ENCODE measurements at regions not wholly inside any gene's neighbourhood (a gene's known extent, or its start where the extent isn't known, plus 50 kb on each side); places are given as distances from the start of the nearest gene placed in this dataset.

DNA sequence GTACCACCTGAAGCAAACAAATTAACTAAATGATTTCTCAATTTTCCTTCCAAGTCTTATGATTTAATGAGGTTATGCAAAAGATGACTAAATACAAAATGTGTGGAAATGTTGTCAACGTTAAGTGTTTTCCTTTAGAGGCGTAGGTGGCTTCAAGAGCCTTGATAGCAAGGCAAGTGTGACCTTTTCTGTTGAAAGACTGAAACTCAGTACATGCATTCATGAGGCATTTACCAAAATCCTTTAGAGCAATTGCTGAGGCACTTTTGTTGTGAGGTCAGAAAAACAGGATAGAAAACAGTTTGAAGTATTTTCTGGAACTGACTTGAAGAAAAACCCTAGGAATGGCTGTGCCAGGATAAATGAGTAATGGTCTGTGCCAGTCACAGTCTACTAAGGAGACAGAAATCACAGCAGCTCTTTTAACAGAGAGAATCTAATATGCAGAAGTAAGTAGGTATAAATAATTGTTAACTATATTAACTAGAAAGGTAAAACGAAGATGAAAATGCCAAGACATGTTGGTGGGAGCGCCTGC, 326.5 kb upstream of the CDH20 start:
- TF ChIP-seq, protein P1, sequence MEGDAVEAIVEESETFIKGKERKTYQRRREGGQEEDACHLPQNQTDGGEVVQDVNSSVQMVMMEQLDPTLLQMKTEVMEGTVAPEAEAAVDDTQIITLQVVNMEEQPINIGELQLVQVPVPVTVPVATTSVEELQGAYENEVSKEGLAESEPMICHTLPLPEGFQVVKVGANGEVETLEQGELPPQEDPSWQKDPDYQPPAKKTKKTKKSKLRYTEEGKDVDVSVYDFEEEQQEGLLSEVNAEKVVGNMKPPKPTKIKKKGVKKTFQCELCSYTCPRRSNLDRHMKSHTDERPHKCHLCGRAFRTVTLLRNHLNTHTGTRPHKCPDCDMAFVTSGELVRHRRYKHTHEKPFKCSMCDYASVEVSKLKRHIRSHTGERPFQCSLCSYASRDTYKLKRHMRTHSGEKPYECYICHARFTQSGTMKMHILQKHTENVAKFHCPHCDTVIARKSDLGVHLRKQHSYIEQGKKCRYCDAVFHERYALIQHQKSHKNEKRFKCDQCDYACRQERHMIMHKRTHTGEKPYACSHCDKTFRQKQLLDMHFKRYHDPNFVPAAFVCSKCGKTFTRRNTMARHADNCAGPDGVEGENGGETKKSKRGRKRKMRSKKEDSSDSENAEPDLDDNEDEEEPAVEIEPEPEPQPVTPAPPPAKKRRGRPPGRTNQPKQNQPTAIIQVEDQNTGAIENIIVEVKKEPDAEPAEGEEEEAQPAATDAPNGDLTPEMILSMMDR (IDR thresholded peaks at IDR 0.05) = no peak
- no peak for TF ChIP-seq POLR2A (IDR thresholded peaks at IDR 0.05)
- DNase-seq = no peak
- H3K27ac ChIP-seq = no peak overlapping the region
- H3K4me1 ChIP-seq = no peaks in the 10 kb centered on the region
- no peaks in the 10 kb centered on the region for H3K36me3 ChIP-seq
- 84 to 88% methylated on average over 4 of the region's 4 CpGs for WGBS, 2 donors
- no peak overlapping the region for H3K4me3 ChIP-seq (replicated peaks in 1 of 3)
- intact Hi-C loops (cut with DNase I) = no loop called here
- no peaks in the 10 kb centered on the region for H3K9me3 ChIP-seq
- H3K27me3 ChIP-seq = no peaks in the 10 kb centered on the region

DNA sequence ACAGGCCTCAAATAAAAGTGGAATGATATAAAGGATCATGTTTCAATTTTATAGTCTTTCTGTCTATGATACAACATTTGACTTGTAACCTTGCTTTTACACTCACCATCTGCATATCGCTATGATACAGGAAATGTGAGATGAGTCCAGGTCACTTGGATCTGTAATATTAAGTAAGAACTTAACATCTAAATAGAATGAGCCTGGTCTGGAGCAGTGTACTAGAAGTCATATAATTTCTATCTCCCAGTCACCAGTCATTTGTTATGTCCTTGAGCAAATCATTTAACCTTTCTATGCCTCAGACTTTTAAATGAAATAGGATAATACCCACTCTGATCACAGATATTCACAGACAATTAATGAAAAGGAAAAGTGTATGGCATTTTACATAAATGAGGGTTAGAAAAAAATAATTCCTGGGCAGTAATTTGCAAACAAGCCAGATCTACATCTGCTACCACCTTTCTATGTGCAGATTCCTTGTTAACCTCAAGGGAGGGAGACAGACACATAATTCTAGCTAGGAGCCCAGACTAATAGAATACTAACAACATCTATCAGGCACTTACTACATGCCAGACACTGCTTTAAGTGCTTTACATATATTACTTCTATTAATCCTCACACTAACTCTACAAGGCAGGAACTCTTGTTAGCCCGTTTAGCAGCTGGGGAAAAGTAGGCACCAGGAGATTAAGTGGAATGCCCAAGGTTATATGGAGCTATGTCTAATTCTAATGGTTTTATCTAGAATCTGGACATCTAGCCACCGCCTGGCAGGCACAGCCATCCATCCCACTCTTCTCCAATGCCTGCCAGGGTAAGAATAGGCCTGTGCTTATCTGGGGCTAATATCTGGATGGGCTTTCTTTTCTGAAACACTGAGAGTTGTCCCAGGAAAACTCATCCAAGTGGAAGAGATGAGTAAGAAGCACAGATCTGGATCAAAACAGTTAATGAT, 313.6 kb upstream of the CDH20 start:
- Histone ChIP-seq H3K4me3 (replicated peaks in 1 of 3) (no peak overlapping the region), H3K4me1 (no peaks in the 10 kb centered on the region), H3K36me3 (no peaks in the 10 kb centered on the region), H3K27ac (no peak overlapping the region), H3K9me3 (no peaks in the 10 kb centered on the region), H3K27me3 (no peaks in the 10 kb centered on the region)
- no peak for DNase-seq
- intact Hi-C loops (cut with DNase I) = no loop called here
- TF ChIP-seq, protein P1 (IDR thresholded peaks at IDR 0.05) = no peak
- no peak for TF ChIP-seq POLR2A (IDR thresholded peaks at IDR 0.05)
- WGBS, 2 donors = 74 to 84% methylated on average over 3 of the region's 3 CpGs

DNA sequence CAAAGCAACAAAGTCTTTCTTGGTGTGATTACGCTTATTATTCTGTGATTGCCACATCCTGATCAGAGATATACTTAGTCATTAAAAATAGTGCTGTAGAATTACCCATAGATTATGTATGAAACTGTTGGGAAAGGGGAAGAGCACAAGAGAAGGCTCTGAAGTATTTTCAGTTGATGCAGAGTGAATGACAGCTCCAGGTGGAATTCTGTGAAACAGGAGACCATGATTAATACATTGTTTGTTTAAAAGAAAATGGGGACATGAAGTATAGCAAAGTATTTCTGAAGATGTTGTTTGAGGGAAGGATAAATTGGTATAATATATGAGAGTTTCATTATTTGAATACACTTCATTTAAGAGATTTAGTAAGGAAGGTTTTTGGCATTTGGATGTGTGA, 307.6 kb upstream of the CDH20 start:
- Histone ChIP-seq H3K27me3 (no peaks in the 10 kb centered on the region), H3K27ac (no peak overlapping the region), H3K36me3 (no peaks in the 10 kb centered on the region), H3K4me1 (no peaks in the 10 kb centered on the region), H3K9me3 (no peaks in the 10 kb centered on the region), H3K4me3 (replicated peaks in 1 of 3) (no peak overlapping the region)
- no peak for TF ChIP-seq POLR2A (IDR thresholded peaks at IDR 0.05)
- TF ChIP-seq, protein P1 (IDR thresholded peaks at IDR 0.05) = no peak
- DNase-seq = no peak
- WGBS, 2 donors = 90 to 92% methylated on average over 1 of the region's 1 CpG
- intact Hi-C loops (cut with DNase I) = no loop called here

DNA sequence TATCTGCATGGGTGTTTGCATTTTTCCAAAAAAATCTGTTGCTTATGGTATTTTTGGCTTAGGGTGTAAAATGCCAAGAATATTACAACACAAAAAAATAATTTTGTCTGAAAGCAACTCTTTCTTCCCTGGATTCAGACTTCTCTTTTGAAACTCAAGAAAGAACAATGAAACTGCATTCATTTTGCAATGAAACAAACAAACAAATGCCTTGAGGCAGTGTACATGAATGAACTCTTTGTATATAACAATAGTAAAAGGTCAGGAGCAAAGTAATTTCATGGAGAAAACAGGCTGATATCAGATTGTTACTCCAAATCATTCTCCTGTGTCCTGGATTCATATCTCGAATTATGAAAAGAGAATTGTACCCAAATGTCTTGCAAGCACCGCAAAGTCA, 301.6 kb upstream of the CDH20 start:
- Histone ChIP-seq H3K27ac (no peak overlapping the region), H3K4me1 (no peaks in the 10 kb centered on the region), H3K9me3 (no peaks in the 10 kb centered on the region), H3K4me3 (replicated peaks in 1 of 3) (no peak overlapping the region), H3K36me3 (no peaks in the 10 kb centered on the region), H3K27me3 (no peaks in the 10 kb centered on the region)
- intact Hi-C loops (cut with DNase I) = no loop called here
- no peak for TF ChIP-seq POLR2A (IDR thresholded peaks at IDR 0.05)
- TF ChIP-seq, protein P1 (IDR thresholded peaks at IDR 0.05) = no peak
- 93 to 96% methylated on average over 2 of the region's 2 CpGs for WGBS, 2 donors
- DNase-seq = no peak

DNA sequence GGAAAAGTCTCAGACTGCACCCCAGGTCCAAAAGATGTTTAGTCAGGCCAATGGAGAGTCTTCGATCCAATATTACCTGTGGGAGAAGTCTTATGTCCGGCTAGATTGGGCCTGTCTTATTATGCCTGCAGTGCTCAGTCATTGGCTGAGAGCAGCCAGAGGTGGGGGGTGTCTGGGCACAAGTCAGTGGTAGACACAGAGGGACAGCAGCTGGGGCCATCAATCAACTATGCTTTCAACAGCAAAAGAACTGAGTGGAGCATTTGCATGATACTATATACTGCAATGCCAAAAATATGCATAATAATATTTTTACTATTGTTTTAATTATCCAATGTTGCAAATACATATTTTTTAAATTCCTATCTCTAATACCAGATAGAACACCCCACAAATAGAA, 298.6 kb upstream of the CDH20 start:
- DNase-seq = no peak
- no peaks in the 10 kb centered on the region for H3K36me3 ChIP-seq
- TF ChIP-seq, protein P1 (IDR thresholded peaks at IDR 0.05) = no peak
- no peak for TF ChIP-seq POLR2A (IDR thresholded peaks at IDR 0.05)
- no peak overlapping the region for H3K27ac ChIP-seq
- no peak overlapping the region for H3K4me3 ChIP-seq (replicated peaks in 1 of 3)
- intact Hi-C loops (cut with DNase I) = no loop called here
- H3K27me3 ChIP-seq = no peaks in the 10 kb centered on the region
- WGBS, 2 donors = 76 to 81% methylated on average over 2 of the region's 2 CpGs
- H3K4me1 ChIP-seq = no peaks in the 10 kb centered on the region
- no peaks in the 10 kb centered on the region for H3K9me3 ChIP-seq
